Astrocyte (in vitro differentiated cells and primary cell): ENCODE measurements at regions not wholly inside any gene's neighbourhood (a gene's known extent, or its start where the extent isn't known, plus 50 kb on each side); places are given as distances from the start of the nearest gene placed in this dataset.

ENCODE experiments used
- DNase-seq: peaks from one replicate; pipeline ENCODE4 v3.0.0-alpha.2; 2010; ENCODE audit warnings: low read depth
- FAIRE-seq: peaks from 2 replicates; lab custom pipeline; 2011; peaks lifted over from hg19 to GRCh38; lab: Jason Lieb, UNC
- H2AFZ ChIP-seq: 2 replicates; pipeline ENCODE4 v1.6.0; 2012; ENCODE audit warnings: low read depth, low read length, inconsistent platforms
- H3K27ac ChIP-seq: 2 replicates; pipeline ENCODE4 v1.5.1; 2011; ENCODE audit warnings: low read depth, low read length, inconsistent platforms
- H3K27me3 ChIP-seq: 2 replicates; pipeline ENCODE4 v1.6.0; 2011; ENCODE audit warnings: low read length, inconsistent platforms; ENCODE audit not compliant: insufficient read depth
- H3K36me3 ChIP-seq: 2 replicates; pipeline ENCODE4 v1.5.1; 2011; ENCODE audit warnings: low read length, inconsistent platforms; ENCODE audit not compliant: insufficient read depth
- H3K4me1 ChIP-seq: 2 replicates; pipeline ENCODE4 v1.5.1; 2011; ENCODE audit warnings: low read length, inconsistent platforms; ENCODE audit not compliant: insufficient read depth
- H3K4me2 ChIP-seq: 2 replicates; pipeline ENCODE4 v1.6.0; 2012; ENCODE audit warnings: low read length, inconsistent platforms
- H3K4me3 ChIP-seq: 2 replicates; pipeline ENCODE4 v1.5.1; 2011; ENCODE audit warnings: low read depth, mild to moderate bottlenecking, low read length, inconsistent platforms; ENCODE audit not compliant: insufficient read depth
- H3K79me2 ChIP-seq: 2 replicates; pipeline ENCODE4 v1.6.0; 2012; ENCODE audit warnings: mild to moderate bottlenecking, low read length, inconsistent platforms; ENCODE audit not compliant: insufficient read depth
- H3K9ac ChIP-seq: 2 replicates; pipeline ENCODE4 v1.6.0; 2012; ENCODE audit warnings: mild to moderate bottlenecking, low read length, inconsistent platforms
- H3K9me3 ChIP-seq: 2 replicates; pipeline ENCODE4 v1.5.1; 2012; ENCODE audit warnings: low read depth, mild to moderate bottlenecking, low read length, inconsistent platforms; ENCODE audit not compliant: insufficient read depth
- H4K20me1 ChIP-seq: 2 replicates; pipeline ENCODE4 v1.6.0; 2012; ENCODE audit warnings: low read length, inconsistent platforms; ENCODE audit not compliant: insufficient read depth
- H3K27ac Mint-ChIP-seq: one replicate; pipeline ENCODE4 v1.8.0; 2021; ENCODE audit warnings: mild to moderate bottlenecking, mixed read lengths; ENCODE audit not compliant: unreplicated experiment
- H3K27me3 Mint-ChIP-seq: one replicate; pipeline ENCODE4 v1.8.0; 2021; ENCODE audit warnings: low read depth, mixed read lengths; ENCODE audit not compliant: unreplicated experiment
- H3K36me3 Mint-ChIP-seq: one replicate; pipeline ENCODE4 v1.8.0; 2021; ENCODE audit warnings: low read depth, mixed read lengths; ENCODE audit not compliant: unreplicated experiment
- H3K4me1 Mint-ChIP-seq: one replicate; pipeline ENCODE4 v1.8.0; 2021; ENCODE audit warnings: low read depth, mixed read lengths; ENCODE audit not compliant: unreplicated experiment
- H3K4me3 Mint-ChIP-seq: one replicate; pipeline ENCODE4 v1.8.0; 2021; ENCODE audit warnings: mild to moderate bottlenecking, moderate library complexity, mixed read lengths; ENCODE audit not compliant: unreplicated experiment
- H3K9me3 Mint-ChIP-seq: one replicate; pipeline ENCODE4 v1.8.0; 2021; ENCODE audit warnings: mild to moderate bottlenecking, mixed read lengths; ENCODE audit not compliant: unreplicated experiment
- EZH2 ChIP-seq: IDR thresholded peaks from 2 replicates; pipeline ENCODE4 v1.6.1; 2012; ENCODE audit warnings: mild to moderate bottlenecking, low read length, inconsistent platforms; ENCODE audit not compliant: insufficient read depth
- TF ChIP-seq, protein P1 (sequence below): IDR thresholded peaks from 2 replicates; pipeline ENCODE4 v1.5.1; 2011; ENCODE audit warnings: low read depth, mild to moderate bottlenecking, inconsistent platforms, low read length, moderate library complexity; ENCODE audit not compliant: insufficient read depth

DNA sequence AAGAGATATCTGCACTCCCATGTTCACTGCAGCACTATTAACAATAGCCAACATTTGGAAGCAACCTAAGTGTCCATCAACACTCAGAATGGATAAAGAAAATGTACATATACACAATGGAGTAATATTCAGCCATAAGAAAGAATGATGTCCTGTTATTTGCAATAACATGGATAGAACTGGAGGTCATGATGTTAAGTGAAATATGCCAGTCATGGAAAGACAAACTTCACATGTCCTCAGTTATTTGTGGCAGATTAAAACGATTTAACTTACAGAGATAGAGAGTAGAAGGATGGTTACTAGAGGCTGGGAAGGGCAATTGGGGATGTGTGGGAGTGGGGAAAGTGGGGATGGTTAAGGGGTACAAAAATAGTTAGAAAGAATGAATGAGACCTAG is 110.3 kb upstream of the PCSK5 start:
- Histone ChIP-seq H3K9me3 (no peaks in the 10 kb centered on the region), H2AFZ (no peak overlapping the region), H3K27me3 (no peaks in the 10 kb centered on the region), H3K36me3 (no peaks in the 10 kb centered on the region), H3K27ac (no peak overlapping the region), H3K4me2 (no peak overlapping the region), H3K4me1 (no peaks in the 10 kb centered on the region), H3K9ac (no peak overlapping the region), H4K20me1 (no peaks in the 10 kb centered on the region), H3K79me2 (no peaks in the 10 kb centered on the region), H3K4me3 (no peak overlapping the region)
- no peaks in the 10 kb centered on the region for H3K9me3 Mint-ChIP-seq
- no peaks in the 10 kb centered on the region for H3K27me3 Mint-ChIP-seq
- FAIRE-seq (no peak), DNase-seq (no peak)
- H3K27ac Mint-ChIP-seq = no peak overlapping the region
- no peak overlapping the region for H3K4me3 Mint-ChIP-seq
- no peaks in the 10 kb centered on the region for H3K36me3 Mint-ChIP-seq
- no peaks in the 10 kb centered on the region for H3K4me1 Mint-ChIP-seq
- no peak for TF ChIP-seq EZH2
- TF ChIP-seq, protein P1, sequence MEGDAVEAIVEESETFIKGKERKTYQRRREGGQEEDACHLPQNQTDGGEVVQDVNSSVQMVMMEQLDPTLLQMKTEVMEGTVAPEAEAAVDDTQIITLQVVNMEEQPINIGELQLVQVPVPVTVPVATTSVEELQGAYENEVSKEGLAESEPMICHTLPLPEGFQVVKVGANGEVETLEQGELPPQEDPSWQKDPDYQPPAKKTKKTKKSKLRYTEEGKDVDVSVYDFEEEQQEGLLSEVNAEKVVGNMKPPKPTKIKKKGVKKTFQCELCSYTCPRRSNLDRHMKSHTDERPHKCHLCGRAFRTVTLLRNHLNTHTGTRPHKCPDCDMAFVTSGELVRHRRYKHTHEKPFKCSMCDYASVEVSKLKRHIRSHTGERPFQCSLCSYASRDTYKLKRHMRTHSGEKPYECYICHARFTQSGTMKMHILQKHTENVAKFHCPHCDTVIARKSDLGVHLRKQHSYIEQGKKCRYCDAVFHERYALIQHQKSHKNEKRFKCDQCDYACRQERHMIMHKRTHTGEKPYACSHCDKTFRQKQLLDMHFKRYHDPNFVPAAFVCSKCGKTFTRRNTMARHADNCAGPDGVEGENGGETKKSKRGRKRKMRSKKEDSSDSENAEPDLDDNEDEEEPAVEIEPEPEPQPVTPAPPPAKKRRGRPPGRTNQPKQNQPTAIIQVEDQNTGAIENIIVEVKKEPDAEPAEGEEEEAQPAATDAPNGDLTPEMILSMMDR = no peak

DNA sequence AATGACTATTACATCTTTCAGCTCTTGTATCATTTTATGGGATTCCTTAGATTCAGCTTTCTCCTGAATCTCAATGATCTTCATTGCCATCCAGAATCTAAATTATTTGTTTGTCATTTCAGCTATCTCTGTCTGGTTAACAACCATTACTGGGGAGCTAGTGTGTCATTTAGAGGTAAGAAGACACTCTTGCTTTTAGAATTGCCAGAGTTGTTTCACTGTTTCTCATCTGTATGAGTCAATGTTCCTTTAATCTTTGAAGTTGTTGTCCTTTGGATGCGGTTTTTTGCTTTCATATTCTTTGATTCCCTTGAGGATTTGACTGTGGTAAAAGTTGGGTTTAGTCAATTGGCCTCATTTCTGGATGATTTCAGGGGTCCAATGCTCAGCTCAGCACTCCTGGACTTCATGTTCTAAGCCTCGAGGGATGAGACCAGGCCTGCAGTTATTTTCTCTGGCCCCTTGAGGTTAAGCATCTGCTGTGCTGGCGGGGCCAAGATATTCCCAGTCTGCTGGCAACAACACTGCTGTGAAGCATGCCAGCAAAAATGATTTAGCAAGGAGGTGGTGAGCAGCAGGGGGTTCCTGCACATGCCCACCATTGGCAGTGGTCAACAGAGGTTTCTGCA is 102.4 kb upstream of the PCSK5 start:
- Histone ChIP-seq H3K36me3 (no peaks in the 10 kb centered on the region), H2AFZ (no peak overlapping the region), H3K27me3 (no peaks in the 10 kb centered on the region), H3K4me3 (no peak overlapping the region), H3K27ac (no peak overlapping the region), H3K4me2 (peak overlapping the region; percentile 37), H3K79me2 (no peaks in the 10 kb centered on the region), H3K4me1 (no peaks in the 10 kb centered on the region), H3K9me3 (no peaks in the 10 kb centered on the region), H3K9ac (no peak overlapping the region), H4K20me1 (no peaks in the 10 kb centered on the region)
- no peaks in the 10 kb centered on the region for H3K36me3 Mint-ChIP-seq
- no peaks in the 10 kb centered on the region for H3K27me3 Mint-ChIP-seq
- H3K4me3 Mint-ChIP-seq = no peak overlapping the region
- TF ChIP-seq, protein P1 = no peak
- no peak for TF ChIP-seq EZH2
- peak; percentile 16 for DNase-seq
- H3K27ac Mint-ChIP-seq = no peak overlapping the region
- FAIRE-seq = no peak
- H3K9me3 Mint-ChIP-seq = no peaks in the 10 kb centered on the region
- peaks cover 8% of the 10 kb centered on the region for H3K4me1 Mint-ChIP-seq

DNA sequence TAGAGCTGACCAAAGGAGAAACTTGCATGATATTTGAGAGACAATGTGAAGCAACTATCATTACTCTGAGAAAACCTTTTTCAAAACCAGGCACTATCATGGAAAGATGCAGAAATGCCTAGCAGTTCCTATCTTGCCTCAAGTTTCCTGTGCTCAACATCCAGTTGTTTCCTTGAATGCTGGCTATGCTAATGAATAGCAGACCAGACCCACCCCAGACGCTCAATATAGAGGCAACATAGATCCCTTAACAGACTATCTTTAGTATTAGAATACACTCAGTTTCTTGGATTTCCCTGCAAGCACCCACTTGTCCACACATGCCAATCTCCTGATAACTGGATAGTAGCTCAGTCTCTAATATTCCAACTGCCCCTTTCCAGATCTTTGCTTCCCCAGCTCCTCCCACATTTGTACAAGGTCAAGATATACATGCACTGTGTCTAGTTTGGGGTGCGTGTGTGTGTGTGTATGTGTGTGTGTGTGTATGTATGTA is 93.3 kb upstream of the PCSK5 start:
- no peaks in the 10 kb centered on the region for H3K36me3 ChIP-seq
- Mint-ChIP-seq H3K36me3 (no peaks in the 10 kb centered on the region), H3K9me3 (no peaks in the 10 kb centered on the region), H3K27ac (no peak overlapping the region), H3K4me1 (peaks cover 10% of the 10 kb centered on the region), H3K27me3 (no peaks in the 10 kb centered on the region), H3K4me3 (no peak overlapping the region)
- H2AFZ ChIP-seq = no peak overlapping the region
- DNase-seq (no peak), FAIRE-seq (no peak)
- no peaks in the 10 kb centered on the region for H4K20me1 ChIP-seq
- H3K9me3 ChIP-seq = no peaks in the 10 kb centered on the region
- no peak overlapping the region for H3K4me2 ChIP-seq
- no peak overlapping the region for H3K4me3 ChIP-seq
- H3K4me1 ChIP-seq = peaks cover 1% of the 10 kb centered on the region
- H3K9ac ChIP-seq = no peak overlapping the region
- no peaks in the 10 kb centered on the region for H3K79me2 ChIP-seq
- no peak overlapping the region for H3K27ac ChIP-seq
- no peak for TF ChIP-seq EZH2
- TF ChIP-seq, protein P1 = no peak
- H3K27me3 ChIP-seq = no peaks in the 10 kb centered on the region
